ENCODE measurements at regions not wholly inside any gene's neighbourhood (a gene's known extent, or its start where the extent isn't known, plus 50 kb on each side); places are given as distances from the start of the nearest gene placed in this dataset.

DNA sequence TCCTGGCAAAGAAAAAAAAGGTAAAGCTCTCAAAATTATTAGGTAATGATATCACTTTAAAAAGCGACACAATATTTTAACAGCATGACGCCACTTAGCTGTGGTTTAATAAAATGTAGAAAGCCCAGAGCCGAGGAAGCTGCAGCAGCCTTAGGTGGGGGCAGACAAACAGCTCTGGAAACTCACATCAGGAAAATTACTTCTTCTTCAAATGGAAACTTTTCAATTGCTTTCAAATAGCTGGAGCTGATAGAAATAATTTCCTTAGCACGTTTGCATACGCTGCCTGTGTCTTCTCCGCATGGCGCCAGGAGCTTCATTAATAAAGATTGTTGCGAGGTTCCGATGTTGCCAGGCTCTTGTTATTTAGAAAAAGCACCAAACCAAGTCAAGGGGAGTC is 835.3 kb upstream of the EEF2KMT start:
- H3K27me3 Mint-ChIP-seq = no peaks in the 10 kb centered on the region
- TF ChIP-seq, protein P1, sequence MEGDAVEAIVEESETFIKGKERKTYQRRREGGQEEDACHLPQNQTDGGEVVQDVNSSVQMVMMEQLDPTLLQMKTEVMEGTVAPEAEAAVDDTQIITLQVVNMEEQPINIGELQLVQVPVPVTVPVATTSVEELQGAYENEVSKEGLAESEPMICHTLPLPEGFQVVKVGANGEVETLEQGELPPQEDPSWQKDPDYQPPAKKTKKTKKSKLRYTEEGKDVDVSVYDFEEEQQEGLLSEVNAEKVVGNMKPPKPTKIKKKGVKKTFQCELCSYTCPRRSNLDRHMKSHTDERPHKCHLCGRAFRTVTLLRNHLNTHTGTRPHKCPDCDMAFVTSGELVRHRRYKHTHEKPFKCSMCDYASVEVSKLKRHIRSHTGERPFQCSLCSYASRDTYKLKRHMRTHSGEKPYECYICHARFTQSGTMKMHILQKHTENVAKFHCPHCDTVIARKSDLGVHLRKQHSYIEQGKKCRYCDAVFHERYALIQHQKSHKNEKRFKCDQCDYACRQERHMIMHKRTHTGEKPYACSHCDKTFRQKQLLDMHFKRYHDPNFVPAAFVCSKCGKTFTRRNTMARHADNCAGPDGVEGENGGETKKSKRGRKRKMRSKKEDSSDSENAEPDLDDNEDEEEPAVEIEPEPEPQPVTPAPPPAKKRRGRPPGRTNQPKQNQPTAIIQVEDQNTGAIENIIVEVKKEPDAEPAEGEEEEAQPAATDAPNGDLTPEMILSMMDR (IDR thresholded peaks at IDR 0.05) = no peak
- POLR2A ChIA-PET = no interaction called here
- CTCF ChIA-PET = no interaction called here
- no peak overlapping the region for H3K4me3 Mint-ChIP-seq
- intact Hi-C loops (cut with micrococcal nuclease) = no loop called here
- no peak for ATAC-seq
- H3K4me1 Mint-ChIP-seq (ENCODE audit: low read depth) = no peaks in the 10 kb centered on the region
- DNase-seq = no peak
- H3K9me3 Mint-ChIP-seq = peaks cover 8% of the 10 kb centered on the region
- H3K27ac Mint-ChIP-seq = no peak overlapping the region
- H3K36me3 Mint-ChIP-seq (ENCODE audit: low read depth) = no peaks in the 10 kb centered on the region

GRCh38 chr16:5928476-5929065 is 831.0 kb upstream of the EEF2KMT start:
- POLR2A ChIA-PET = no interaction called here
- TF ChIP-seq, protein P1 (IDR thresholded peaks at IDR 0.05) = no peak
- H3K36me3 Mint-ChIP-seq (ENCODE audit: low read depth) = no peaks in the 10 kb centered on the region
- H3K4me1 Mint-ChIP-seq (ENCODE audit: low read depth) = no peaks in the 10 kb centered on the region
- no peak for ATAC-seq
- CTCF ChIA-PET = no interaction called here
- peaks cover 2% of the 10 kb centered on the region for H3K27me3 Mint-ChIP-seq
- DNase-seq = no peak
- no peak overlapping the region for H3K4me3 Mint-ChIP-seq
- intact Hi-C loops (cut with micrococcal nuclease) = no loop called here
- H3K9me3 Mint-ChIP-seq = peaks cover 8% of the 10 kb centered on the region
- no peak overlapping the region for H3K27ac Mint-ChIP-seq

DNA sequence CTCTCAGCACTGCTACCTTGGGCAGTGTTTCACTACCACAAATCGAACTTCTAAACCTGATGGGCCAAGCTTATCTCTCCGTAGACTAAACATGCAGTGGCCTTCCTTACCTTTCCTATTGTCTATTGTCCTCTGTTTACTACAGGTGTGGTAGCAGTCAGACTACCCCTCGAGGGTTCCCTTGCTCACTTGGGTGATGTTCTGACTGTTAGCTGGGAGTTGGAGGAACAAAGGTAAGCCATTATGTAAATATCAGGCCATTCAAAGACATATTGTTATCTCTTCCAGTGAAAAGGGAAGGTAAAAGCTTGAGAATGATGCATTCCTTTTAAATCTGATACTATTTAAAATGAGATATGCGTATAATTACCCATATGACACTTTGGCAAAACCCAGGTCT is 828.3 kb upstream of the EEF2KMT start:
- no peaks in the 10 kb centered on the region for H3K36me3 Mint-ChIP-seq (ENCODE audit: low read depth)
- intact Hi-C loops (cut with micrococcal nuclease) = no loop called here
- POLR2A ChIA-PET = no interaction called here
- TF ChIP-seq, protein P1 (IDR thresholded peaks at IDR 0.05) = no peak
- ATAC-seq (no peak), DNase-seq (no peak)
- H3K27ac Mint-ChIP-seq = no peak overlapping the region
- no peaks in the 10 kb centered on the region for H3K4me1 Mint-ChIP-seq (ENCODE audit: low read depth)
- peaks cover 6% of the 10 kb centered on the region for H3K9me3 Mint-ChIP-seq
- H3K27me3 Mint-ChIP-seq = peaks cover 2% of the 10 kb centered on the region
- CTCF ChIA-PET = no interaction called here
- no peak overlapping the region for H3K4me3 Mint-ChIP-seq

GRCh38 chr16:5922686-5923085 is 825.1 kb upstream of the EEF2KMT start:
- intact Hi-C loops (cut with micrococcal nuclease) = no loop called here
- H3K4me3 Mint-ChIP-seq = no peak overlapping the region
- CTCF ChIA-PET = no interaction called here
- H3K4me1 Mint-ChIP-seq (ENCODE audit: low read depth) = no peaks in the 10 kb centered on the region
- H3K36me3 Mint-ChIP-seq (ENCODE audit: low read depth) = no peaks in the 10 kb centered on the region
- H3K9me3 Mint-ChIP-seq = peaks cover 10% of the 10 kb centered on the region
- TF ChIP-seq, protein P1 (IDR thresholded peaks at IDR 0.05) = no peak
- POLR2A ChIA-PET = no interaction called here
- ATAC-seq = no peak
- peaks cover 2% of the 10 kb centered on the region for H3K27me3 Mint-ChIP-seq
- no peak for DNase-seq
- H3K27ac Mint-ChIP-seq = no peak overlapping the region

DNA sequence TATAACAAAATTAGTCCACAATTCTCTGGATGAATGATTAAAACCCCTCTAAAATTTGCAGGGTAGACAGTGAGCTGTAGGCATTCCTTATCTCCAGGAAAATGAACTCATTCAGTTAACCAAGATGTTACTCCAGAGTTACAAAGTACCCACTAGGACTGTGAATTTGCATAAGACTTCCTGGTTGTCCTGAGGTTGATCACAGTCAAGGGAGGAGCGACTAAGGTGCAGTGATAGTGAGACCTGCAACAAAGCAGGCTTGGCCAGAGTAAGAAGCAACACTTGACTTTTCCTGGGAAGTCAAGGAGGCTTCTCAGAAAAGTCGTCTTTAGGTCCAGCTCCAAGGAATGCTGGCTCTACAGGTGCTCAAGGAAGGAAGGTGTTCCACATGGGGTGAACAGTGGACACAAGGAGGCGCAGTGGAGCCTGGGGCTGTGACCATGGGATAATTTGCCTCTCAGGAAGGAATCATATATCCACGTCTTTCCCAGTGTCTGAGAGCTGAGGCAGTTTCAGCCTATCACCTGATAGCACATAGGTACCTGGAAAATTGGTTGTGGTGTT is 821.1 kb upstream of the EEF2KMT start:
- Mint-ChIP-seq H3K9me3 (peaks cover 6% of the 10 kb centered on the region), H3K27ac (no peak overlapping the region), H3K27me3 (peaks cover 4% of the 10 kb centered on the region), H3K4me3 (no peak overlapping the region), H3K36me3 (ENCODE audit: low read depth) (no peaks in the 10 kb centered on the region), H3K4me1 (ENCODE audit: low read depth) (no peaks in the 10 kb centered on the region)
- no peak for DNase-seq
- ChIA-PET POLR2A (no interaction called here), CTCF (no interaction called here)
- ATAC-seq = no peak
- TF ChIP-seq, protein P1 (IDR thresholded peaks at IDR 0.05) = no peak
- intact Hi-C loops (cut with micrococcal nuclease) = no loop called here

Measured in activated CD8-positive, alpha-beta T cell treated with anti-CD3 and anti-CD28 coated beads for 36 hours (primary cell).